ENCODE measurements at regions not wholly inside any gene's neighbourhood (a gene's known extent, or its start where the extent isn't known, plus 50 kb on each side); places are given as distances from the start of the nearest gene placed in this dataset.

GRCh38 chr5:24067208-24067607 is 559.8 kb downstream of the PRDM9 start:
- Histone ChIP-seq H3K27me3 (ENCODE audit: insufficient read depth, low read length) (no peaks in the 10 kb centered on the region), H2AFZ (ENCODE audit: low read length) (no peak overlapping the region), H3K79me2 (ENCODE audit: insufficient read depth, low read length) (no peaks in the 10 kb centered on the region), H3F3A (ENCODE audit: insufficient read depth, low read length) (no peaks in the 10 kb centered on the region), H3K9me2 (ENCODE audit: low read depth, low read length) (no peaks in the 10 kb centered on the region), H3K36me3 (ENCODE audit: insufficient read depth, low read length) (no peaks in the 10 kb centered on the region), H3K4me3 (ENCODE audit: low read depth, low read length, poor library complexity, severe bottlenecking) (no peak overlapping the region), H3K27ac (ENCODE audit: low read depth, low read length, poor library complexity, severe bottlenecking) (no peak overlapping the region), H3K4me2 (ENCODE audit: low read length) (no peak overlapping the region), H3K9me3 (ENCODE audit: low read length) (no peaks in the 10 kb centered on the region), H3K4me1 (ENCODE audit: insufficient read depth, low read length, severe bottlenecking) (no peaks in the 10 kb centered on the region), H3K9ac (ENCODE audit: low read length) (no peak overlapping the region), H4K20me1 (ENCODE audit: insufficient read depth, low read length) (no peaks in the 10 kb centered on the region)
- TF ChIP-seq EZH2 (IDR thresholded peaks at IDR 0.05; ENCODE audit: borderline replicate concordance, low read length) (no peak), CTCF (IDR thresholded peaks at IDR 0.05; ENCODE audit: low read length) (no peak)

- Histone ChIP-seq H3K27ac (ENCODE audit: low read depth, low read length, poor library complexity, severe bottlenecking) (no peak overlapping the region), H3K9ac (ENCODE audit: low read length) (no peak overlapping the region), H3K4me1 (ENCODE audit: insufficient read depth, low read length, severe bottlenecking) (no peaks in the 10 kb centered on the region), H3K79me2 (ENCODE audit: insufficient read depth, low read length) (no peaks in the 10 kb centered on the region), H3K4me2 (ENCODE audit: low read length) (no peak overlapping the region), H3K27me3 (ENCODE audit: insufficient read depth, low read length) (no peaks in the 10 kb centered on the region), H3K9me2 (ENCODE audit: low read depth, low read length) (no peaks in the 10 kb centered on the region), H3F3A (ENCODE audit: insufficient read depth, low read length) (no peaks in the 10 kb centered on the region), H2AFZ (ENCODE audit: low read length) (no peak overlapping the region), H3K4me3 (ENCODE audit: low read depth, low read length, poor library complexity, severe bottlenecking) (no peak overlapping the region), H4K20me1 (ENCODE audit: insufficient read depth, low read length) (no peaks in the 10 kb centered on the region), H3K36me3 (ENCODE audit: insufficient read depth, low read length) (no peaks in the 10 kb centered on the region), H3K9me3 (ENCODE audit: low read length) (no peaks in the 10 kb centered on the region)
- TF ChIP-seq CTCF (IDR thresholded peaks at IDR 0.05; ENCODE audit: low read length) (no peak), EZH2 (IDR thresholded peaks at IDR 0.05; ENCODE audit: borderline replicate concordance, low read length) (no peak)
Measured at GRCh38 chr5:24068524-24068923, 561.1 kb downstream of the PRDM9 start.

GRCh38 chr5:24073107-24073506 is 565.7 kb downstream of the PRDM9 start:
- Histone ChIP-seq H2AFZ (ENCODE audit: low read length) (no peak overlapping the region), H3K4me3 (ENCODE audit: low read depth, low read length, poor library complexity, severe bottlenecking) (no peak overlapping the region), H3K9me3 (ENCODE audit: low read length) (no peaks in the 10 kb centered on the region), H3F3A (ENCODE audit: insufficient read depth, low read length) (no peaks in the 10 kb centered on the region), H3K9me2 (ENCODE audit: low read depth, low read length) (no peaks in the 10 kb centered on the region), H3K79me2 (ENCODE audit: insufficient read depth, low read length) (no peaks in the 10 kb centered on the region), H4K20me1 (ENCODE audit: insufficient read depth, low read length) (no peaks in the 10 kb centered on the region), H3K36me3 (ENCODE audit: insufficient read depth, low read length) (no peaks in the 10 kb centered on the region), H3K27ac (ENCODE audit: low read depth, low read length, poor library complexity, severe bottlenecking) (no peak overlapping the region), H3K4me2 (ENCODE audit: low read length) (no peak overlapping the region), H3K4me1 (ENCODE audit: insufficient read depth, low read length, severe bottlenecking) (no peaks in the 10 kb centered on the region), H3K9ac (ENCODE audit: low read length) (no peak overlapping the region), H3K27me3 (ENCODE audit: insufficient read depth, low read length) (no peaks in the 10 kb centered on the region)
- TF ChIP-seq EZH2 (IDR thresholded peaks at IDR 0.05; ENCODE audit: borderline replicate concordance, low read length) (no peak), CTCF (IDR thresholded peaks at IDR 0.05; ENCODE audit: low read length) (no peak)
